Islet precursor cell (in vitro differentiated cells): ENCODE measurements at regions not wholly inside any gene's neighbourhood (a gene's known extent, or its start where the extent isn't known, plus 50 kb on each side); places are given as distances from the start of the nearest gene placed in this dataset.
A peak's percentile ranks its signal among the peaks of the same experiment; 100 is the strongest.
"Not testable (repeated sequence)": the region's sequence is repeated elsewhere in the genome, so short reads cannot be mapped to it uniquely, and the experiment has no call there.

Source experiments
- DNase-seq: peaks from one replicate; pipeline ENCODE4 v3.0.0-alpha.2; 2018

- DNase-seq = no peak
Measured at GRCh38 chr12:24664161-24664880, 284.6 kb downstream of the BCAT1 start.

GRCh38 chr12:24661657-24662096 is 287.2 kb downstream of the BCAT1 start:
- no peak for DNase-seq

DNA sequence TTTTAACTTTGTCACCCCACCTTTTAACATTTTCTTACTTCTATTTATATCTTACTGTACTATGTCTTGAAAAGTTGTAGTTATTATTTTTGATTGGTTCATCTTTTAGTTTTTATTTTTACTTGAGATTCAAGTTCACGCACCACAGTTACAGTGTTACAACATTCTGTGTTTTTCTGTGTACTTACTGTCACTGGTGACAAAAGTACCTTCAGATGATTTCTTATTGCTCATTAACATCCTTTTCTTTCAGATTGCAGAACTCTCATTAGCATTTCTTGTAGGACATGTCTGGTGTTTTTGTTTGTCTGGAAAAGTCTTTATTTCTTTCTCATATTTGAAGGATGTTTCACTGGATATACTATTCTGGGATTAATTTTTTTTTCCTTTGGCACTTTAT is 289.9 kb downstream of the BCAT1 start:
- no peak for DNase-seq

DNA sequence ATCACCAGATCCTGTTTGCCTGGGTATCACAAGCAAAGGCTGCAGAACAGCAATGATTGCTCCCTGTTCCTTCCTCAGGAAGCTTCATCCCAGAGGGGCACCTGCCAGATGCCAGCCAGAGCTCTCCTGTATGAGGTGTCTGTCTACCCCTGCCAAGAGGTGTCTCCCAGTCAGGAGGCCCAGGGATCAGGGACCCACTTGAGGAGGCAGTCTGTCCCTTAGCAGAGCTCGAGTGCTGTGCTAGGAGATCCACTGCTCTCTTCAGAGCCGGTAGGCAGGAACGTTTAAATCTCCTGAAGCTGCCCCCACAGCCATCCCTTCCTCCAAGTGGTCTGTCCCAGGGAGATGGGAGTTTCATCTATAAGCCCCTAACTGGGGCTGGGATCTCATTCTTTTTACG is 294.6 kb downstream of the BCAT1 start:
- not testable (repeated sequence) for DNase-seq

GRCh38 chr12:24649634-24650033 is 299.3 kb downstream of the BCAT1 start:
- no peak for DNase-seq

DNA sequence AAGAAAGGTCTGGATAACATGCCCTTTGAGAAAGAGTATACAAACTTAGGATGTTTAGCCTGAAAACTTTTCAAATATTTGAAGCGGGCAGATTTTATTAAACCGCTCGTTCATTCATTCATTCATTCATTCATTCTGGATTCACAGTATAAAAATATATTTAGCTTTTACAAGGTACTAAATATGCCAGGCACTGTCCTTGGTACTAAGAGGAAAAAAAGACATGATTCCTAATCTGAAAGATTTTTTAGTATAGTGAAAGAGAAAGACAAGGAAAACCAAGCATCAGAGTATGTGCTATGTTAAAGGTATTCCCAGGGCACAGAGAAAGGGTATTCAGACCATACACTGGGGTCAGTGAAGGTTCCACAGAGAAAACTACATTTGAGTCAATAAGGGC is 299.7 kb downstream of the BCAT1 start:
- DNase-seq = no peak

DNA sequence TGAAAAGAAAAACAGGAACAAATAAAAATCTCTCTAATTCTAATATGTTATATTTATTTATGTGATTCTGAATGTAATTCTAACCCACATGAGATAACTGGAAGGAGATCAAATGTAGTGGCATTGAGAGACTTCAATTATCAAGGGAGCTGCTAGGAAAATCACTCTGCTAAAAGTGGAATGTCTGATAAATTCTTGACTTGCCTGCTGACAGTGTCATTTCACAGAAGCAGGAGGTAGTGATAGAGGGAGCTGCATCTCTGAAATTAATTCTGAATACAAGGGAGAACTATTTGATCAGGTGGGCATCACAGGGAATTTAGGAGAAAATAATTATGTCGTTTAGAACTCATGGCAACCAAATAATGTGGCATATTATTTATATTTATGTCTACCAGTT is 303.6 kb downstream of the BCAT1 start:
- no peak for DNase-seq

DNA sequence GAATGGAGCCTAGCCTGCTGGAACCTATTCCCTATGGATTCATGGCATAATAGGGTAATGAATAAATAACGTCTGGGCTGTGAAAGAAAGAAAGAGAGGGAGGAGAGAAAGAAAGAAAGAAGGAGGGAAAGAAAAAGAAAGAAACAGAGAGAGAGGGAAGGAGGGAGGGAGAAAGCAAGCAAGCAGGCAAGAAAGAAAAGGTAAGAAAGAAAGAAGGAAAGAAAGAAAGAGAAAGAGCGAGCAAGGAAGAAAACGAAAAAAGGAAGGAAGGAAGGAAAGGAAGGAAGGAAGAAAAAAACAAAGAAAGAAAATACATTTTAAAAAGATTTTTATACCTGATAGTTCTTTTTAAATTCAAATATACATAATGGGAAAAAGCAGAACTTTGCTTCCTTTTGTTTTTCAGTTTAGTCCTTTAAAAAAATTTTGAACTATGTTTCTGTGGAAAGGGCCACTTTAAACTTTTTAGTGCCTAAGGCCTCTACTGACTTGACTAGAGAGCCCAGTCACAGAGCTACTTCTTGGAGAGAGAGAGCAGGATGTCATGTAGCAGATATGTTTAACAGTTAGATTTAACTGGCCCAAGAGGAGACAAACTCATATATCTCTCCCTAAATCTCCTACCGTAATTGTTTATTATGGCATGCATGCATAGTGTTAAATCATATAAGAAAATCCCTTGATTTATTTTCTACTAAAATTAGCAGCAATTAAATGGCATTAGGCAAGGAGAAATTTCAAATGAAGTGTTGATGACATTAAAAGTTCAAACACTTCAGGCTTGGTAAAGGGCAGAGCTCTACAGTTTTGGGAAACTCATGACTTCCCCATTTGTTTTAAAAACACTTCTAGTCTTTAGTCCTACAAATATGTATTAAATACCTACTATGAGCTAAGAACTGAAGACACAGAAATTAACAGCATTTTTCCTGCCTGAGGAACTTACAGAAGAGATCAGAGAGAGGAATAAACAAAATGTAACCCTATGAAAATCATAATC is 305.5 kb downstream of the BCAT1 start:
- DNase-seq = no peak

- no peak for DNase-seq
Measured at GRCh38 chr12:24639641-24640040, 309.3 kb downstream of the BCAT1 start.

DNA sequence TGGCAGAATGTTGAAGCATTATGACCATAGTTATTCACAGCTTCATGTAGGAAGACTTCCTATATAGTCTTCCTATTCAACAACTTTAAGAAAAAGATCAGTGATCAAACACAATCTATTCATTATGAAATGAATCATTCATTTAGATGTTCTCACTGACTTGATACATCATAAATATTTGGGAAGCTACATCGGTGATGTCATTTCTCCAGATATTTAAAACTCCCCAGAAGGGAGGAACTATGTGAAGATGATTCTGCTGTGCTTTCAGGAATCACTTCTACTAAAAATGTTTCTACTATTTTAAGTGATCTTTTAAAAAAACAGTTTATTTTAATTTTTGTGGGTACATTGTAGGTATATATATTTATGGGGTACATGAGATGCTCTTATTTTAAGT is 316.4 kb downstream of the BCAT1 start:
- DNase-seq = no peak

GRCh38 chr12:24631676-24632426 is 317.1 kb downstream of the BCAT1 start:
- no peak for DNase-seq

DNA sequence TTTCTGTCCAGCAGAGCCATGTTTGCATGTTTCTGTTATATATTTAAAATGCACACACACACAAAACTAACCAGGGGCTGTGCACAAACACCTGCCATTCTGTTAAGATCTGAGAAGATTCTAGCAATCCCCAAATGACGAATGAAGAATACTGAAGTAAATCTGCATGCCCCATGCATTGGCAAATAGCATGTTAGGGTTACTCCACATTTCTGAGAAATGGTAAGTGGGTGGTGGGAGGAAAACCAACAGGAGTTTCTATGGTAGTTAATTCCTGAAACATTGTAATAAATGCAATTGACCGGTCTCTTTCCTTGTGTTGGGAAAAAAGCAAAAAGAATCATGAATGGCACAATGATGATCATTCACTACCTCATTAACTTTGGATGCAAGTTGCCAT is 318.0 kb downstream of the BCAT1 start:
- DNase-seq = no peak

- DNase-seq = no peak
Measured at GRCh38 chr12:24630446-24630845, 318.5 kb downstream of the BCAT1 start.

DNA sequence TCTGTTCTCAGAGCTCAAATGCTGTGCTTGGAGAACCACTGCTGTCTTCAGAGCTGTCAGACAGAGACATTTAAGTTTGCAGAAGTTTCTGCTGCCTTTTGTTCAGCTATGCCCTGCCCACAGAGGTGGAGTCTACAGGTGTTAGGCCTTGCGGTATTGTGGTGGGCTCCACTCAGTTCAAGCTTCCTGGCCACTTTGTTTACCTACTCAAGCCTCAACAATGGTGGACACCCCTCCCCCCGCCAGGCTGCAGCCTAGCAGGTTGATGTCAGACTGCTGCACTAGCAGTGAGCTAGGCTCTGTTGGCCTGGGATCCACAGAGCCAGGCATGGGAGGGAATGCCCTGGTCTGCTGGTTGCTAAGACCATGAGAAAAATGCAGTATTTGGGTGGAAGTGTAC is 323.8 kb downstream of the BCAT1 start:
- DNase-seq = no peak

DNA sequence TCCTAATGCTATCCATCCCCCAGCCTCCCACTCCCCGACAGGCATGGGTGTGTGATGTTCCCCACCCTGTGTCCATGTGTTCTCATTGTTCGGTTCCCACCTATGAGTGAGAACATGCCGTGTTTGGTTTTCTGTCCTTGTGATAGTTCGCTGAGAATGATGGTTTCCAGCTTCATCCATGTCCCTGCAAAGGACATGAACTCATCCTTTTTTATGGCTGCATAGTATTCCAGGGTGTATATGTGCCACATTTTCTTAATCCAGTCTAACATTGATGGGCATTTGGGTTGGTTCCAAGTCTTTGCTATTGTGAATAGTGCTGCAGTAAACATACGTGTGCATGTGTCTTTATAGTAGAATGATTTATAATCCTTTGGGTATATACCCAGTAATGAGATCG is 328.9 kb downstream of the BCAT1 start:
- DNase-seq = not testable (repeated sequence)

DNA sequence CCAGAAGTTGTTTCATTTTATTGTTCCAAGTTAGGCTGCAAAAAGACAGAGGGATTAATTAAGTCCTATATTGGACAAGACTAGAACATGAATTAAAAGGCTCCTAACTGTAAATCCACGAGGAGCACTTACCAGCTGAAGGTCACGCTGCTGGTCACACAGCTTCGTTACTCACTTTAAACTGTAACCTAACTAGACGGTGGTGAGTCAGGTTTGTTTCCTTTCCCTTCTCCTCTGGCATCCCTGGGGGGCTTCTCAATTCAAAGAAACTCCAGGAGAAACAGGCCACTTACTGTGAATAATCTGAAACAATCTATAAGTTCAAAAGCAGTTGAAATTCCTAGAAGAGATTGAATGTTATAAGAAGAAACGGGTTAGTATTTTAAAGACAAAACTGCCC is 331.4 kb downstream of the BCAT1 start:
- peak; percentile 80 for DNase-seq

GRCh38 chr12:24615967-24616411 is 332.9 kb downstream of the BCAT1 start:
- DNase-seq = no peak

DNA sequence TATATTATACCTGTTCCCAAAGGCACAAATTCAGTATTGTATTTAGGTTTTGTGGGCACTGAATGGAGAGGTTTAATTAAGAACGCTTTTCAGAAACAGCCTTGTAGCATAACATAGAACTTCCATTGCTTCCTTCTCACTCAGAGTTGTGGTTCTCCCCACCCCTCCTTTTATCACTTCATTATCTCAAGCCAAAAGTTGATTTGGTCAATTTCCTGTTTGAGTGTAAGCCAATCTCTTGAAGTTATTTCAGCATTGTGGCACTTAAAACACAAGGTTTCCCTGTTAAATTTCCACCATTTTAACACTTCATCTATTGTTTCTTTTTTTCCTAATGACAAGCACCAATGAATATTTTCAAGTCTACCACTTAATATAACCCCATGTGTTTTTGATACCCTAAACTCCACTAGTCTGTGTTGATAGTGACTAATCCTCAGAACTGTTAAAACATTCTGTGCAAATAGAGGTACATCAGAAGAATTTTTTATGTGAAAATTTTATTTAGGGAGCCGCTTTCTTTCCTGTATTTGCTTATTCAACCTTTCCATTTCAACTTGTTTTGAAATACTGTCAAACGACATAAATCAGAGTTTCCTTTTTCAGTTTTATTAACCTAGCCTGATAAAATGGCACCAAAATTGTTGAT is 340.1 kb downstream of the BCAT1 start:
- no peak for DNase-seq

- DNase-seq = no peak
Measured at GRCh38 chr12:24608108-24608507, 340.8 kb downstream of the BCAT1 start.

GRCh38 chr12:24605916-24606315 is 343.0 kb downstream of the BCAT1 start:
- no peak for DNase-seq

DNA sequence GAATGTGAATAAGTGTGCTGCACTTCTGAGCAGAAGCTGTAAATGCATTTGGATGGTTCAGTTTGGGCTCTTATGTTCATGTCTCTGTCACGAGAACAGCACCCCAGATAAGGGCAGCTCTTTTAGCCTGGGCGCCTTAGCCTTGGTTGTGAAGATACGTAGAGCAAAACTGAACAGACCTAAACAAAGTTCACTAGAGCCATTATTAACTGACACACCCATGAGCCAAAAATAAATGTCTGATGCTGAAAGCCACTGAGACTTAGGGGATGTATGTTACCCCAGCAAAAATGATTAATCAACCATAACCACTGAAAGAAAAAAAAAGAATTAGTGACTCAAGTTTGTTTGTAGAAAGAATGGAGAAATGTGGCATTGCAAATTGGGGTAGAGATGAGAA is 343.4 kb downstream of the BCAT1 start:
- no peak for DNase-seq

- no peak for DNase-seq
Measured at GRCh38 chr12:24603371-24603770, 345.5 kb downstream of the BCAT1 start.

GRCh38 chr12:24600996-24601395 is 347.9 kb downstream of the BCAT1 start:
- no peak for DNase-seq
